Vagina (tissue), 2 donors: ENCODE measurements at regions not wholly inside any gene's neighbourhood (a gene's known extent, or its start where the extent isn't known, plus 50 kb on each side); places are given as distances from the start of the nearest gene placed in this dataset.

Experiments used
- DNase-seq, 2 donors: peaks; one replicate each; pipeline ENCODE4 v3.0.0-alpha.2; 2017; ENCODE audit errors: extremely low spot score in 2 of 2
- H3K27ac ChIP-seq: fragments of 200-600 bp; sonication (generic); one replicate; pipeline ENCODE4 v1.5.1; 2019
- H3K27me3 ChIP-seq: fragments of 200-600 bp; sonication (generic); one replicate; pipeline ENCODE4 v1.5.1; 2019
- H3K36me3 ChIP-seq, 2 donors: fragments of 200-600 bp; sonication (generic); one replicate each; pipeline ENCODE4 v1.5.1; 2017 to 2019
- H3K4me1 ChIP-seq: fragments of 200-600 bp; sonication (generic); one replicate; pipeline ENCODE4 v1.5.1; 2019
- H3K4me3 ChIP-seq, 2 donors: fragments of 200-600 bp; sonication (generic); 1 replicate in 1 of 2; 2 replicates in 1 of 2; pipeline ENCODE4 v1.5.1; 2016 to 2019
- H3K9me3 ChIP-seq: fragments of 200-600 bp; sonication (generic); one replicate; pipeline ENCODE4 v1.5.1; 2019
- CTCF ChIP-seq, 3 experiments: fragments of 450-650 bp in 2 of 3; fragments of 200-600 bp in 1 of 3; sonication (generic) in 1 of 3; IDR thresholded peaks; one replicate each; pipeline ENCODE4 v1.5.1; 2017 to 2019; ENCODE audit warnings: antibody characterized with exemption in 3 of 3, mild to moderate bottlenecking in 2 of 3, moderate library complexity in 2 of 3
- POLR2A ChIP-seq, 2 donors: fragments of 450-650 bp; IDR thresholded peaks; one replicate each; pipeline ENCODE4 v1.6.1; 2017; ENCODE audit warnings: antibody characterized with exemption in 2 of 2, mild to moderate bottlenecking in 2 of 2, moderate library complexity in 2 of 2
- POLR2AphosphoS5 ChIP-seq, 2 donors: sonication (generic); formaldehyde crosslinking; IDR thresholded peaks; one replicate each; pipeline ENCODE4 v1.9.0; 2017; ENCODE audit warnings: antibody characterized with exemption in 2 of 2, mild to moderate bottlenecking in 2 of 2, low read depth in 1 of 2; ENCODE audit not compliant: insufficient read depth in 1 of 2
- intact Hi-C: fragments of 100-400 bp; cut with DNase I; formaldehyde crosslinking; loops from one replicate; pipeline ENCODE4 v1.15.1; 2023

- Histone ChIP-seq H3K4me1 (no peaks in the 10 kb centered on the region), H3K4me3 (no peak overlapping the region), H3K27ac (no peak overlapping the region), H3K36me3 (no peaks in the 10 kb centered on the region), H3K27me3 (no peaks in the 10 kb centered on the region), H3K9me3 (no peaks in the 10 kb centered on the region)
- TF ChIP-seq POLR2A (IDR thresholded peaks at IDR 0.05) (no peak), POLR2AphosphoS5 (IDR thresholded peaks at IDR 0.05; ENCODE audit: insufficient read depth in 1 of 2, low read depth in 1 of 2) (no peak), CTCF (IDR thresholded peaks at IDR 0.05) (no peak)
- intact Hi-C loops, result no loop called here
- no peak for DNase-seq
Measured at GRCh38 chr2:128554151-128554769, 235.6 kb upstream of the HS6ST1 start.

GRCh38 chr2:128555433-128555832, 236.8 kb upstream of the HS6ST1 start:
- H3K36me3 ChIP-seq, result no peaks in the 10 kb centered on the region
- H3K4me3 ChIP-seq, result no peak overlapping the region
- no peak for DNase-seq
- intact Hi-C loops, result no loop called here
- no peak overlapping the region for H3K27ac ChIP-seq
- no peaks in the 10 kb centered on the region for H3K27me3 ChIP-seq
- no peak for TF ChIP-seq POLR2A (IDR thresholded peaks at IDR 0.05)
- no peak for TF ChIP-seq POLR2AphosphoS5 (IDR thresholded peaks at IDR 0.05; ENCODE audit: insufficient read depth in 1 of 2, low read depth in 1 of 2)
- TF ChIP-seq CTCF (IDR thresholded peaks at IDR 0.05), result no peak
- H3K9me3 ChIP-seq, result no peaks in the 10 kb centered on the region
- H3K4me1 ChIP-seq, result no peaks in the 10 kb centered on the region

- no peak overlapping the region for H3K27ac ChIP-seq
- no peaks in the 10 kb centered on the region for H3K27me3 ChIP-seq
- DNase-seq, result no peak
- no peaks in the 10 kb centered on the region for H3K9me3 ChIP-seq
- H3K36me3 ChIP-seq, result no peaks in the 10 kb centered on the region
- H3K4me1 ChIP-seq, result no peaks in the 10 kb centered on the region
- H3K4me3 ChIP-seq, result no peak overlapping the region
- TF ChIP-seq CTCF (IDR thresholded peaks at IDR 0.05), result no peak
- no peak for TF ChIP-seq POLR2AphosphoS5 (IDR thresholded peaks at IDR 0.05; ENCODE audit: insufficient read depth in 1 of 2, low read depth in 1 of 2)
- TF ChIP-seq POLR2A (IDR thresholded peaks at IDR 0.05), result no peak
- intact Hi-C loops, result no loop called here
Measured at GRCh38 chr2:128556089-128556488, 237.4 kb upstream of the HS6ST1 start.

GRCh38 chr2:128556633-128557032, 238.0 kb upstream of the HS6ST1 start:
- intact Hi-C loops, result no loop called here

More at GRCh38 chr2:128556633-128557032, 238.0 kb upstream of the HS6ST1 start:
- no peak overlapping the region for H3K27ac ChIP-seq
- H3K27me3 ChIP-seq, result no peaks in the 10 kb centered on the region
- DNase-seq, result no peak
- no peaks in the 10 kb centered on the region for H3K9me3 ChIP-seq
- H3K4me1 ChIP-seq, result no peaks in the 10 kb centered on the region
- TF ChIP-seq CTCF (IDR thresholded peaks at IDR 0.05), result no peak
- TF ChIP-seq POLR2A (IDR thresholded peaks at IDR 0.05), result no peak
- no peak for TF ChIP-seq POLR2AphosphoS5 (IDR thresholded peaks at IDR 0.05; ENCODE audit: insufficient read depth in 1 of 2, low read depth in 1 of 2)
- no peak overlapping the region for H3K4me3 ChIP-seq
- no peaks in the 10 kb centered on the region for H3K36me3 ChIP-seq
